ENCODE measurements at regions not wholly inside any gene's neighbourhood (a gene's known extent, or its start where the extent isn't known, plus 50 kb on each side); places are given as distances from the start of the nearest gene placed in this dataset.

DNA sequence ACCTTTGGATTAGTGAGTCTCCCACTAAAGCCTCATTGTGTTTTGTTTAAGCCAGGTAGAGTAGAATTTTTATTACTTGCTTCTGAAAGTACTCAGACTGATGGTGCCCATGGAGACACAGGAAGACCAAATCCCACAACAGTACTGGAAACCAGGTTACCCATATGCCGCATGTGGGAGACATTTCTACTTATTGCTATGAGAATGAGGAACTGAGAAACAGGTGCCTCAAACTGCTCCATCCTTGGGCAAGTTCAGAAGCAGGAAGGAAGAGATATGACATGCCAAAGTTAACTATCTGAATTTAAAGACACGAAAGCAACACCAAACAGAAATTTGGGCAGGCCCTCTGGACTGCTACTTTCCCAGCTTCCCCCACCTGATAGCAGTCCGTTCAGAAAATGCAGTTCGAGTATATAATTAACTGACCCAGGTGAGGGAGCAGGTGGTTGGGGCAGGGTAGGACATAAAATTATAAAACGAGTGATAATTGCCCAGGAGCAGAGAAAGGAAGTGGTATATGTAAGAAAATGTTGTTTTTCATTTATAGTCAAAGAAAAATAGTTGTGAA lies 382.3 kb upstream of the MTPN start:
- TF ChIP-seq, protein P1, sequence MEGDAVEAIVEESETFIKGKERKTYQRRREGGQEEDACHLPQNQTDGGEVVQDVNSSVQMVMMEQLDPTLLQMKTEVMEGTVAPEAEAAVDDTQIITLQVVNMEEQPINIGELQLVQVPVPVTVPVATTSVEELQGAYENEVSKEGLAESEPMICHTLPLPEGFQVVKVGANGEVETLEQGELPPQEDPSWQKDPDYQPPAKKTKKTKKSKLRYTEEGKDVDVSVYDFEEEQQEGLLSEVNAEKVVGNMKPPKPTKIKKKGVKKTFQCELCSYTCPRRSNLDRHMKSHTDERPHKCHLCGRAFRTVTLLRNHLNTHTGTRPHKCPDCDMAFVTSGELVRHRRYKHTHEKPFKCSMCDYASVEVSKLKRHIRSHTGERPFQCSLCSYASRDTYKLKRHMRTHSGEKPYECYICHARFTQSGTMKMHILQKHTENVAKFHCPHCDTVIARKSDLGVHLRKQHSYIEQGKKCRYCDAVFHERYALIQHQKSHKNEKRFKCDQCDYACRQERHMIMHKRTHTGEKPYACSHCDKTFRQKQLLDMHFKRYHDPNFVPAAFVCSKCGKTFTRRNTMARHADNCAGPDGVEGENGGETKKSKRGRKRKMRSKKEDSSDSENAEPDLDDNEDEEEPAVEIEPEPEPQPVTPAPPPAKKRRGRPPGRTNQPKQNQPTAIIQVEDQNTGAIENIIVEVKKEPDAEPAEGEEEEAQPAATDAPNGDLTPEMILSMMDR (IDR thresholded peaks at IDR 0.05) = no peak
- TF ChIP-seq POLR2A (IDR thresholded peaks at IDR 0.05) = no peak
